MCF 10A (cell line): ENCODE measurements at regions not wholly inside any gene's neighbourhood (a gene's known extent, or its start where the extent isn't known, plus 50 kb on each side); places are given as distances from the start of the nearest gene placed in this dataset.

Experiments
- BruUV-seq: library from RNA; stranded (reverse); fragments of 400-500 nt; replicated peaks from 2 replicates; lab custom pipeline; 2021; lab: Mats Ljungman, UMichigan
- CTCF ChIA-PET: fragments of 300-600 bp; sonication (Branson Sonifier 250); formaldehyde crosslinking; extraction: SDS; loops from one replicate; lab custom pipeline; 2021; ENCODE audit warnings: antibody characterized with exemption, inconsistent platforms; lab: Yijun Ruan, JAX
- POLR2A ChIA-PET: fragments of 300-600, 350-650 bp; sonication (Branson Sonifier 250); formaldehyde crosslinking; extraction: SDS; loops from one replicate; lab custom pipeline; 2020; ENCODE audit warnings: antibody characterized with exemption, inconsistent platforms; lab: Yijun Ruan, JAX
- DNase-seq: peaks from one replicate; pipeline ENCODE4 v3.0.0-alpha.2; 2018; ENCODE audit not compliant: unreplicated experiment
- H3K27ac Mint-ChIP-seq: one replicate; pipeline ENCODE4 v1.8.0; 2022; ENCODE audit warnings: mild to moderate bottlenecking, low read depth, mixed read lengths; ENCODE audit not compliant: unreplicated experiment
- H3K27me3 Mint-ChIP-seq: one replicate; pipeline ENCODE4 v1.8.0; 2022; ENCODE audit warnings: mixed read lengths; ENCODE audit not compliant: insufficient read depth, unreplicated experiment
- H3K36me3 Mint-ChIP-seq: one replicate; pipeline ENCODE4 v1.8.0; 2022; ENCODE audit warnings: mild to moderate bottlenecking, moderate library complexity, mixed read lengths; ENCODE audit not compliant: insufficient read depth, unreplicated experiment
- H3K4me1 Mint-ChIP-seq: one replicate; pipeline ENCODE4 v1.8.0; 2022; ENCODE audit warnings: mixed read lengths; ENCODE audit not compliant: insufficient read depth, unreplicated experiment
- H3K4me3 Mint-ChIP-seq: one replicate; pipeline ENCODE4 v1.8.0; 2022; ENCODE audit warnings: mild to moderate bottlenecking, moderate library complexity, mixed read lengths; ENCODE audit not compliant: unreplicated experiment
- H3K9me3 Mint-ChIP-seq: one replicate; pipeline ENCODE4 v1.8.0; 2022; ENCODE audit warnings: mixed read lengths; ENCODE audit not compliant: unreplicated experiment
- intact Hi-C: fragments of 100-400 bp; cut with micrococcal nuclease; formaldehyde crosslinking; loops from 2 replicates; pipeline ENCODE4 v1.14.1; 2022
- TF ChIP-seq, protein P1 (sequence below): fragments of 200-600 bp; IDR thresholded peaks from one replicate; pipeline ENCODE4 v1.8.0; 2022; ENCODE audit warnings: antibody characterized with exemption, mild to moderate bottlenecking; ENCODE audit not compliant: unreplicated experiment

DNA sequence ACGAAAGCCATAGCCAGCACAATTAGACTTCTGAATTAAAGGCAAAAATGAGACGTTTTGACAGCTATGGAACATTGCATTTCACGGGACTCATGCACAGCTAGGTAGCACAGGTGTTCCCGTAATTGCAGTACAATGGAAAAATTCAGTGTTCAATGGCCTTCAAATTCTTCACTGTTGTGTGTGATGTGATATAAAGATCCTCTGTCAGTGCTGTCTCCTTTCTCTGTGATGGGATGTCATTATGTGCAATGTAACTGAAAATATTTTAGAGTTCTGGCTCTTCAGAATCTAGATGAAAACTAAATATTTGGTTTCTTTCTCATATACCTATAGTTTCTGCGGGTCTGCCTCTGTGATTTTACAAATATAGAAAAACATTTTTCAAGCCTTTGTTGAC, 1599.7 kb downstream of the MRPL39 start:
- DNase-seq, result no peak
- BruUV-seq, result no TSS peak
- Mint-ChIP-seq H3K27me3 (no peaks in the 10 kb centered on the region), H3K4me1 (peaks cover 6% of the 10 kb centered on the region), H3K27ac (no peak overlapping the region), H3K36me3 (no peaks in the 10 kb centered on the region), H3K9me3 (peaks cover 15% of the 10 kb centered on the region), H3K4me3 (no peak overlapping the region)
- ChIA-PET CTCF (interaction anchor here (1.1 kb wide), 1 partner anchor 38 kb away, joined by 3 read pairs; no protein-coding TSS in a partner anchor), POLR2A (no interaction called here)
- intact Hi-C loops, result no loop called here
- TF ChIP-seq, protein P1, sequence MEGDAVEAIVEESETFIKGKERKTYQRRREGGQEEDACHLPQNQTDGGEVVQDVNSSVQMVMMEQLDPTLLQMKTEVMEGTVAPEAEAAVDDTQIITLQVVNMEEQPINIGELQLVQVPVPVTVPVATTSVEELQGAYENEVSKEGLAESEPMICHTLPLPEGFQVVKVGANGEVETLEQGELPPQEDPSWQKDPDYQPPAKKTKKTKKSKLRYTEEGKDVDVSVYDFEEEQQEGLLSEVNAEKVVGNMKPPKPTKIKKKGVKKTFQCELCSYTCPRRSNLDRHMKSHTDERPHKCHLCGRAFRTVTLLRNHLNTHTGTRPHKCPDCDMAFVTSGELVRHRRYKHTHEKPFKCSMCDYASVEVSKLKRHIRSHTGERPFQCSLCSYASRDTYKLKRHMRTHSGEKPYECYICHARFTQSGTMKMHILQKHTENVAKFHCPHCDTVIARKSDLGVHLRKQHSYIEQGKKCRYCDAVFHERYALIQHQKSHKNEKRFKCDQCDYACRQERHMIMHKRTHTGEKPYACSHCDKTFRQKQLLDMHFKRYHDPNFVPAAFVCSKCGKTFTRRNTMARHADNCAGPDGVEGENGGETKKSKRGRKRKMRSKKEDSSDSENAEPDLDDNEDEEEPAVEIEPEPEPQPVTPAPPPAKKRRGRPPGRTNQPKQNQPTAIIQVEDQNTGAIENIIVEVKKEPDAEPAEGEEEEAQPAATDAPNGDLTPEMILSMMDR, result no peak

DNA sequence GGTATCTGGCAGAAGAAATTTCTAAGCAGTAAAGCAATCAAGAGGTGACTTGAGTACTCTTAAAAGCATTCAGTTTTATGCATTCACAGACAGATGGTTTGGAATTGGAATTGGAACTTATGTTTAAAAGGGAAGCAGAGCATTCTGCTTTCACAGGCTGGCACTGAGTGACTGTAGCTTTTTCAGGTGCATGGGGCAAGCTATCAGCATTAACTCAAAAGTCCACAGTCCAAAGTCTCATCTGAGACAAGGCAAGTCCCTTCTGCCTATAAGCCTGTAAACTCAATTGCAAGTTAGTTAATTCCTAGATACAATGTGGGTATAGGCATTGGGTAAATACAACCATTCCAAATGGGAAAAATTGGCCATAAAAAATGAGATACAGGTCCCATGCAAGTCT, 1620.3 kb downstream of the MRPL39 start:
- no peaks in the 10 kb centered on the region for H3K27me3 Mint-ChIP-seq
- no peak for DNase-seq
- BruUV-seq, result no TSS peak
- peaks cover 5% of the 10 kb centered on the region for H3K36me3 Mint-ChIP-seq
- no peak overlapping the region for H3K4me3 Mint-ChIP-seq
- ChIA-PET CTCF (no interaction called here), POLR2A (no interaction called here)
- H3K27ac Mint-ChIP-seq, result no peak overlapping the region
- TF ChIP-seq, protein P1, result no peak
- intact Hi-C loops, result no loop called here
- H3K9me3 Mint-ChIP-seq, result peaks cover 15% of the 10 kb centered on the region
- H3K4me1 Mint-ChIP-seq, result no peaks in the 10 kb centered on the region

DNA sequence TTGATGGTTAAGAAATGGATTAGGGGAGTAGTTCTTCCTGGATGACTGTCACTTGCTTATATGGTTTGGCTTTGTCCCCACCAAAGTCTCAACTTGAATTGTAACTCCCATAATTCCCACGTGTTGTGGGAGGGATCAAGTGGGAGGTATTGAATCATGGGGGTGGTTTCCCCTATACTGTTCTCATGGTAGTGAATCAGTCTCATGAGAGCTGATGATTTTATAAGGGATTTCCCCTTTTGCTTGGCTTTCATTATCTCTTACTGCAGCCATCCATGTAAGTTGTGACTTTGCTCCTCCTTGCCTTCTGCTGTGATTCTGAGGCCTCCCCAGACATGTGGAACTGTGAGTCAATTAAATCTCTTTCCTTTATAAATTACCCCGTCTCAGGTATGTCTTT, 1621.1 kb downstream of the MRPL39 start:
- H3K27me3 Mint-ChIP-seq, result no peaks in the 10 kb centered on the region
- intact Hi-C loops, result no loop called here
- ChIA-PET POLR2A (interaction anchor here (0.7 kb wide), 1 partner anchor 241 kb away, joined by 3 read pairs; no protein-coding TSS in a partner anchor), CTCF (interaction anchor here (2.2 kb wide), 1 partner anchor 17 kb away, joined by 6 read pairs; no protein-coding TSS in a partner anchor)
- TF ChIP-seq, protein P1, result no peak
- H3K9me3 Mint-ChIP-seq, result peaks cover 15% of the 10 kb centered on the region
- BruUV-seq, result no TSS peak
- H3K4me3 Mint-ChIP-seq, result no peak overlapping the region
- no peak overlapping the region for H3K27ac Mint-ChIP-seq
- no peak for DNase-seq
- peaks cover 5% of the 10 kb centered on the region for H3K36me3 Mint-ChIP-seq
- no peaks in the 10 kb centered on the region for H3K4me1 Mint-ChIP-seq

DNA sequence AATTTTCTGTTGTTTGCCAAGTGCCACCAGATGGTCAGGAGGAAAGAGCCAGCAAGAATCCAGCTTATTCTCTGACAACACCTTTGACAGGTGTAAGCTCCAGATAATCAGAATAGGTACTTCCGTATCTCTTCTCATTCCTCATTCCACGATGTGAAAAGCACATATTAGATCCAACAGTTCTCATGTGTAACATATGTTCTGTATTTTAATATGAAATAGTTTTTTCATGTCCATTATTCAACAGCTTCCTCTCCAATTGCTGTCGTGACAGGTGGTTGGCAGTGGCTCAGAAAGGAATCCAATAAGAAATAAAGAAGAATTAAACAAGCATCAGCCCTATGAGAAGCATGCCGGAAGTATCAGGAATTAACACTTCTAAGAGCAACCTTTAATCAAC, 1624.7 kb downstream of the MRPL39 start:
- no TSS peak for BruUV-seq
- H3K4me3 Mint-ChIP-seq, result no peak overlapping the region
- H3K4me1 Mint-ChIP-seq, result peaks cover 5% of the 10 kb centered on the region
- POLR2A ChIA-PET, result interaction anchor here (0.5 to 0.7 kb wide), 2 partner anchors 51 to 94 kb away, joined by 3 read pairs; no protein-coding TSS in a partner anchor
- TF ChIP-seq, protein P1, result no peak
- H3K27ac Mint-ChIP-seq, result no peak overlapping the region
- no peaks in the 10 kb centered on the region for H3K27me3 Mint-ChIP-seq
- peaks cover 9% of the 10 kb centered on the region for H3K9me3 Mint-ChIP-seq
- DNase-seq, result no peak
- H3K36me3 Mint-ChIP-seq, result peaks cover 5% of the 10 kb centered on the region
- CTCF ChIA-PET, result interaction anchor here (0.5 to 0.9 kb wide), 2 partner anchors 14 to 252 kb away, joined by 3 to 4 read pairs; no protein-coding TSS in a partner anchor
- intact Hi-C loops, result no loop called here
